Liver (tissue), 8 donors: ENCODE measurements at regions not wholly inside any gene's neighbourhood (a gene's known extent, or its start where the extent isn't known, plus 50 kb on each side); places are given as distances from the start of the nearest gene placed in this dataset.

Source experiments
- DNase-seq: peaks from one replicate; pipeline ENCODE4 v3.0.0-alpha.2; 2017; ENCODE audit warnings: low spot score
- H3K27ac ChIP-seq, 2 donors: one replicate each; pipeline ENCODE4 v1.7.0; 2013; ENCODE audit warnings: inconsistent platforms in 2 of 2, low read length in 2 of 2, control low read depth in 1 of 2, low read depth in 1 of 2, mild to moderate bottlenecking in 1 of 2
- H3K27me3 ChIP-seq, 4 donors: one replicate each; pipeline versions ENCODE4 v1.6.1 to v1.7.0; 2013; ENCODE audit warnings: low read length in 3 of 4, inconsistent platforms in 1 of 4, mild to moderate bottlenecking in 1 of 4, moderate library complexity in 1 of 4; ENCODE audit not compliant: control insufficient read depth in 4 of 4, insufficient read depth in 4 of 4
- H3K36me3 ChIP-seq, 4 donors: one replicate each; pipeline versions ENCODE4 v1.6.1 to v1.7.0; 2013; ENCODE audit warnings: low read length in 3 of 4, mild to moderate bottlenecking in 3 of 4, low read depth in 1 of 4, moderate library complexity in 1 of 4; ENCODE audit not compliant: control insufficient read depth in 4 of 4, insufficient read depth in 3 of 4
- H3K4me1 ChIP-seq, 4 donors: one replicate each; pipeline versions ENCODE4 v1.6.1 to v1.7.0; 2013; ENCODE audit warnings: low read length in 3 of 4, mild to moderate bottlenecking in 3 of 4, moderate library complexity in 1 of 4; ENCODE audit not compliant: control insufficient read depth in 4 of 4, insufficient read depth in 4 of 4
- H3K4me3 ChIP-seq, 3 donors: one replicate each; pipeline versions ENCODE4 v1.6.1 to v1.7.0; 2013; ENCODE audit warnings: low read length in 3 of 3, control low read depth in 1 of 3, low read depth in 1 of 3, mild to moderate bottlenecking in 1 of 3
- H3K9ac ChIP-seq, 2 donors: one replicate each; pipeline ENCODE4 v1.7.0; 2013; ENCODE audit warnings: low read length in 2 of 2, mild to moderate bottlenecking in 2 of 2, moderate library complexity in 2 of 2, control low read depth in 1 of 2, low read depth in 1 of 2
- H3K9me3 ChIP-seq, 4 donors: one replicate each; pipeline versions ENCODE4 v1.6.1 to v1.7.0; 2013; ENCODE audit warnings: low read length in 3 of 4; ENCODE audit not compliant: control insufficient read depth in 4 of 4
- EGR1 ChIP-seq, 2 donors: IDR thresholded peaks; 2 replicates each; pipeline ENCODE4 v1.6.1; 2016 to 2018; ENCODE audit warnings: antibody characterized with exemption in 2 of 2, low read depth in 2 of 2
- FOXA1 ChIP-seq: IDR thresholded peaks from 2 replicates; pipeline ENCODE4 v1.6.1; 2016; ENCODE audit warnings: antibody characterized with exemption
- FOXA2 ChIP-seq: IDR thresholded peaks from 2 replicates; pipeline ENCODE4 v1.6.1; 2016; ENCODE audit warnings: antibody characterized with exemption
- HNF4A ChIP-seq, 2 donors: conservative IDR thresholded peaks; 2 replicates each; pipeline ENCODE4 v1.6.1; 2016; ENCODE audit warnings: antibody characterized with exemption in 2 of 2, mild to moderate bottlenecking in 2 of 2
- HNF4G ChIP-seq: IDR thresholded peaks from 2 replicates; pipeline ENCODE4 v1.6.1; 2016; ENCODE audit warnings: antibody characterized with exemption
- NR2F2 ChIP-seq: IDR thresholded peaks from 2 replicates; pipeline ENCODE4 v1.6.1; 2016; ENCODE audit warnings: antibody characterized with exemption
- RAD21 ChIP-seq, 2 donors: IDR thresholded peaks; 2 replicates each; pipeline ENCODE4 v1.6.1; 2016; ENCODE audit warnings: antibody characterized with exemption in 2 of 2, mild to moderate bottlenecking in 2 of 2
- RXRA ChIP-seq, 2 donors: IDR thresholded peaks; 2 replicates each; pipeline ENCODE4 v1.6.1; 2017 to 2018; ENCODE audit warnings: antibody characterized with exemption in 2 of 2, mild to moderate bottlenecking in 1 of 2
- SP1 ChIP-seq: IDR thresholded peaks from 2 replicates; pipeline ENCODE4 v1.6.1; 2018; ENCODE audit warnings: antibody characterized with exemption, mild to moderate bottlenecking
- TAF1 ChIP-seq: conservative IDR thresholded peaks from 2 replicates; pipeline ENCODE4 v1.6.1; 2016; ENCODE audit warnings: antibody characterized with exemption, mild to moderate bottlenecking
- WGBS: extraction: QIAGEN DNeasy Blood & Tissue Kit; methylation state at CpG from one replicate; pipeline ENCODE4 v1.1.7; 2013; 5-methylcytosine and 5-hydroxymethylcytosine counted together
- TF ChIP-seq, protein P1 (sequence below): IDR thresholded peaks from 2 replicates; pipeline ENCODE4 v1.6.1; 2016; ENCODE audit warnings: antibody characterized with exemption
- TF ChIP-seq, protein P2 (sequence below): IDR thresholded peaks from 2 replicates; pipeline ENCODE4 v1.6.1; 2016; ENCODE audit warnings: antibody characterized with exemption, mild to moderate bottlenecking
- TF ChIP-seq, protein P3 (sequence below): IDR thresholded peaks from 2 replicates; pipeline ENCODE4 v1.6.1; 2016; ENCODE audit warnings: antibody characterized with exemption
- TF ChIP-seq, protein P4 (sequence below): IDR thresholded peaks from 2 replicates; pipeline ENCODE4 v1.6.1; 2016; ENCODE audit warnings: antibody characterized with exemption
- TF ChIP-seq, protein P5 (sequence below): fragments of 150-350 bp; IDR thresholded peaks from 2 replicates; pipeline ENCODE4 v1.5.1; 2017; ENCODE audit warnings: improper control_type of control experiment, low read depth, low read length; ENCODE audit not compliant: missing input control
- donor health status: healthy.
- donor health status: healthy.
- donor health status: healthy.
- donor health status: healthy.
- donor health status: healthy.

DNA sequence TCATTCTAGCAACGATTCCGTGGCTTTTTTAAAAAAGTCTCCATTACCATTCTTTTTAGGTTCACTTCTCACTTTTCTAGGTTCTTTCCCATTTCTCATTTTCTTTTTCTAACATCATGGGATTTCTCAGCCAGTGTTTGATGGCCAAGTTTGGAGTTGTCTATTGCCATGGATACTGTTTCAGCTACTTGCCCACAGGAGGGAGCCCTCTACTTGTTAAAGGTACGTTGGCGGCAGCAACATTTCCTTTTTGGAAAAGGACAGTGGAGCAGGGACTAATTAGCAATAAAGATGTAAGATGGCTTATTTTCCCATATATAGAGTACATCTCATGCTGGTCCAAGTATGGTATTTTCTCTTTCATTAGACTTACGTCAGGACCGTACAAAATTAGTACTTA lies 2257.5 kb upstream of the C9orf72 start:
- DNase-seq = no peak

DNA sequence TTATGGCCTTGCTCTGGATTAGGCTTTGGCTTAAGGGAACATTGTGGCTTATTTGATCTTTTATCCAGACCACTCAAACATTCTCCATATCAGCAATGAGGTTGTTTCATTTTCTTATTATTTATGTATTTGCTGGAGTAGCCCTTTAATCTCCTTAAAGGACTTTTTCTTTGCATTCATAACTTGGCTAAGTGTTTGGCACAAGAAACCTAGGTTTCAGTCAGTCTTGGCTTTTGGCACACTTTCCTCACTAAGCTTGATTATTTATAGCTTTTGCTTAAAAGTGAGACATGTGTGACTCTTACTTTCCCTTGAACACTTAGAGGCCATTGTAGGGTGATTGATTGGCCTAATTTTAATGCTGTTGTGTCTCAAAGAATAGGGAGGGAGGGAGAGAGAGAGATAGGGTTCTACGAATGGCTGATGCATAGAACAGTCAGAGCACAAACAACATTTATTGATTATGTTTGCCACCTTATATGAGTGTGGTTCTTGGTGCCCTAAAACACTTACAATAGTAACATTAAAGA lies 2265.3 kb upstream of the C9orf72 start:
- H3K9ac ChIP-seq = no peak overlapping the region
- TF ChIP-seq, protein P1, sequence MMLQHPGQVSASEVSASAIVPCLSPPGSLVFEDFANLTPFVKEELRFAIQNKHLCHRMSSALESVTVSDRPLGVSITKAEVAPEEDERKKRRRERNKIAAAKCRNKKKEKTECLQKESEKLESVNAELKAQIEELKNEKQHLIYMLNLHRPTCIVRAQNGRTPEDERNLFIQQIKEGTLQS = no peak
- TF ChIP-seq TAF1 (no peak), FOXA2 (no peak), RXRA (IDR thresholded peaks at IDR 0.05) (no peak), RAD21 (IDR thresholded peaks at IDR 0.05) (no peak), EGR1 (IDR thresholded peaks at IDR 0.05; ENCODE audit: low read depth in 2 of 2) (no peak), HNF4A (conservative IDR thresholded peaks at IDR 0.05) (no peak)
- TF ChIP-seq, protein P2, sequence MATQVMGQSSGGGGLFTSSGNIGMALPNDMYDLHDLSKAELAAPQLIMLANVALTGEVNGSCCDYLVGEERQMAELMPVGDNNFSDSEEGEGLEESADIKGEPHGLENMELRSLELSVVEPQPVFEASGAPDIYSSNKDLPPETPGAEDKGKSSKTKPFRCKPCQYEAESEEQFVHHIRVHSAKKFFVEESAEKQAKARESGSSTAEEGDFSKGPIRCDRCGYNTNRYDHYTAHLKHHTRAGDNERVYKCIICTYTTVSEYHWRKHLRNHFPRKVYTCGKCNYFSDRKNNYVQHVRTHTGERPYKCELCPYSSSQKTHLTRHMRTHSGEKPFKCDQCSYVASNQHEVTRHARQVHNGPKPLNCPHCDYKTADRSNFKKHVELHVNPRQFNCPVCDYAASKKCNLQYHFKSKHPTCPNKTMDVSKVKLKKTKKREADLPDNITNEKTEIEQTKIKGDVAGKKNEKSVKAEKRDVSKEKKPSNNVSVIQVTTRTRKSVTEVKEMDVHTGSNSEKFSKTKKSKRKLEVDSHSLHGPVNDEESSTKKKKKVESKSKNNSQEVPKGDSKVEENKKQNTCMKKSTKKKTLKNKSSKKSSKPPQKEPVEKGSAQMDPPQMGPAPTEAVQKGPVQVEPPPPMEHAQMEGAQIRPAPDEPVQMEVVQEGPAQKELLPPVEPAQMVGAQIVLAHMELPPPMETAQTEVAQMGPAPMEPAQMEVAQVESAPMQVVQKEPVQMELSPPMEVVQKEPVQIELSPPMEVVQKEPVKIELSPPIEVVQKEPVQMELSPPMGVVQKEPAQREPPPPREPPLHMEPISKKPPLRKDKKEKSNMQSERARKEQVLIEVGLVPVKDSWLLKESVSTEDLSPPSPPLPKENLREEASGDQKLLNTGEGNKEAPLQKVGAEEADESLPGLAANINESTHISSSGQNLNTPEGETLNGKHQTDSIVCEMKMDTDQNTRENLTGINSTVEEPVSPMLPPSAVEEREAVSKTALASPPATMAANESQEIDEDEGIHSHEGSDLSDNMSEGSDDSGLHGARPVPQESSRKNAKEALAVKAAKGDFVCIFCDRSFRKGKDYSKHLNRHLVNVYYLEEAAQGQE = no peak
- TF ChIP-seq, protein P3, sequence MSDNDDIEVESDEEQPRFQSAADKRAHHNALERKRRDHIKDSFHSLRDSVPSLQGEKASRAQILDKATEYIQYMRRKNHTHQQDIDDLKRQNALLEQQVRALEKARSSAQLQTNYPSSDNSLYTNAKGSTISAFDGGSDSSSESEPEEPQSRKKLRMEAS = no peak
- H3K27ac ChIP-seq = no peak overlapping the region
- H3K4me3 ChIP-seq = no peak overlapping the region
- no peaks in the 10 kb centered on the region for H3K4me1 ChIP-seq
- peaks cover 0 to 2% (median 0%) of the 10 kb centered on the region in 4 donors for H3K9me3 ChIP-seq
- no peaks in the 10 kb centered on the region for H3K27me3 ChIP-seq
- DNase-seq = no peak
- WGBS = 61% methylated on average over 1 of the region's 1 CpG
- no peaks in the 10 kb centered on the region for H3K36me3 ChIP-seq

More for the DNA sequence above, 2257.5 kb upstream of the C9orf72 start:
- H3K36me3 ChIP-seq = no peaks in the 10 kb centered on the region
- H3K9ac ChIP-seq = no peak overlapping the region
- 26% methylated on average over 6 of the region's 6 CpGs for WGBS
- H3K9me3 ChIP-seq = no peaks in the 10 kb centered on the region
- no peaks in the 10 kb centered on the region for H3K4me1 ChIP-seq
- no peak for TF ChIP-seq SP1
- TF ChIP-seq NR2F2 = no peak
- peak; percentile 54 to 56 for TF ChIP-seq RAD21 (IDR thresholded peaks at IDR 0.05)
- TF ChIP-seq, protein P3 = no peak
- TF ChIP-seq, protein P4, sequence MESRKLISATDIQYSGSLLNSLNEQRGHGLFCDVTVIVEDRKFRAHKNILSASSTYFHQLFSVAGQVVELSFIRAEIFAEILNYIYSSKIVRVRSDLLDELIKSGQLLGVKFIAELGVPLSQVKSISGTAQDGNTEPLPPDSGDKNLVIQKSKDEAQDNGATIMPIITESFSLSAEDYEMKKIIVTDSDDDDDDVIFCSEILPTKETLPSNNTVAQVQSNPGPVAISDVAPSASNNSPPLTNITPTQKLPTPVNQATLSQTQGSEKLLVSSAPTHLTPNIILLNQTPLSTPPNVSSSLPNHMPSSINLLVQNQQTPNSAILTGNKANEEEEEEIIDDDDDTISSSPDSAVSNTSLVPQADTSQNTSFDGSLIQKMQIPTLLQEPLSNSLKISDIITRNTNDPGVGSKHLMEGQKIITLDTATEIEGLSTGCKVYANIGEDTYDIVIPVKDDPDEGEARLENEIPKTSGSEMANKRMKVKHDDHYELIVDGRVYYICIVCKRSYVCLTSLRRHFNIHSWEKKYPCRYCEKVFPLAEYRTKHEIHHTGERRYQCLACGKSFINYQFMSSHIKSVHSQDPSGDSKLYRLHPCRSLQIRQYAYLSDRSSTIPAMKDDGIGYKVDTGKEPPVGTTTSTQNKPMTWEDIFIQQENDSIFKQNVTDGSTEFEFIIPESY = no peak
- TF ChIP-seq FOXA1 = no peak
- TF ChIP-seq, protein P5, sequence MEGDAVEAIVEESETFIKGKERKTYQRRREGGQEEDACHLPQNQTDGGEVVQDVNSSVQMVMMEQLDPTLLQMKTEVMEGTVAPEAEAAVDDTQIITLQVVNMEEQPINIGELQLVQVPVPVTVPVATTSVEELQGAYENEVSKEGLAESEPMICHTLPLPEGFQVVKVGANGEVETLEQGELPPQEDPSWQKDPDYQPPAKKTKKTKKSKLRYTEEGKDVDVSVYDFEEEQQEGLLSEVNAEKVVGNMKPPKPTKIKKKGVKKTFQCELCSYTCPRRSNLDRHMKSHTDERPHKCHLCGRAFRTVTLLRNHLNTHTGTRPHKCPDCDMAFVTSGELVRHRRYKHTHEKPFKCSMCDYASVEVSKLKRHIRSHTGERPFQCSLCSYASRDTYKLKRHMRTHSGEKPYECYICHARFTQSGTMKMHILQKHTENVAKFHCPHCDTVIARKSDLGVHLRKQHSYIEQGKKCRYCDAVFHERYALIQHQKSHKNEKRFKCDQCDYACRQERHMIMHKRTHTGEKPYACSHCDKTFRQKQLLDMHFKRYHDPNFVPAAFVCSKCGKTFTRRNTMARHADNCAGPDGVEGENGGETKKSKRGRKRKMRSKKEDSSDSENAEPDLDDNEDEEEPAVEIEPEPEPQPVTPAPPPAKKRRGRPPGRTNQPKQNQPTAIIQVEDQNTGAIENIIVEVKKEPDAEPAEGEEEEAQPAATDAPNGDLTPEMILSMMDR = peak; percentile 4
- no peak for TF ChIP-seq HNF4G
- no peak for TF ChIP-seq EGR1 (IDR thresholded peaks at IDR 0.05; ENCODE audit: low read depth in 2 of 2)
- no peak overlapping the region for H3K4me3 ChIP-seq
- H3K27ac ChIP-seq = no peak overlapping the region
- H3K27me3 ChIP-seq = no peaks in the 10 kb centered on the region
